WTC11 (cell line): ENCODE measurements at regions not wholly inside any gene's neighbourhood (a gene's known extent, or its start where the extent isn't known, plus 50 kb on each side); places are given as distances from the start of the nearest gene placed in this dataset.

ENCODE experiments used
- ATF1 ChIP-seq: sonication (generic); formaldehyde crosslinking; IDR thresholded peaks from 2 replicates; pipeline ENCODE4 v1.8.1; 2023; ENCODE audit warnings: mild to moderate bottlenecking, moderate library complexity, missing genetic modification reagents
- CBFB ChIP-seq: sonication (generic); formaldehyde crosslinking; IDR thresholded peaks from 2 replicates; pipeline ENCODE4 v1.8.1; 2022; ENCODE audit warnings: mild to moderate bottlenecking, low read depth, missing genetic modification reagents
- ETV6 ChIP-seq: sonication (generic); formaldehyde crosslinking; IDR thresholded peaks from 2 replicates; pipeline ENCODE4 v1.8.1; 2022; ENCODE audit warnings: mild to moderate bottlenecking, missing genetic modification reagents
- RORB ChIP-seq: fragments of 250-450 bp; sonication (Bioruptor Pico); IDR thresholded peaks from 2 replicates; pipeline ENCODE4 v1.9.0; 2021; ENCODE audit warnings: mild to moderate bottlenecking
- TP53 ChIP-seq: sonication (generic); formaldehyde crosslinking; IDR thresholded peaks from 2 replicates; pipeline ENCODE4 v1.8.1; 2023; ENCODE audit warnings: mild to moderate bottlenecking, missing genetic modification reagents
- TF ChIP-seq, protein P1 (sequence below): fragments of 200-600 bp; IDR thresholded peaks from 2 replicates; pipeline ENCODE4 v1.8.0; 2022; ENCODE audit warnings: antibody characterized with exemption
- TF ChIP-seq, protein P2 (sequence below): sonication (generic); formaldehyde crosslinking; IDR thresholded peaks from 2 replicates; pipeline ENCODE4 v1.8.1; 2022; ENCODE audit warnings: low read depth, missing genetic modification reagents, borderline replicate concordance
- TF ChIP-seq, protein P3 (sequence below): sonication (generic); formaldehyde crosslinking; IDR thresholded peaks from 2 replicates; pipeline ENCODE4 v1.8.0; 2022; ENCODE audit warnings: mild to moderate bottlenecking, missing genetic modification reagents
- TF ChIP-seq, protein P4 (sequence below): sonication (generic); formaldehyde crosslinking; IDR thresholded peaks from 2 replicates; pipeline ENCODE4 v1.8.0; 2022; ENCODE audit warnings: mild to moderate bottlenecking, missing genetic modification reagents
- TF ChIP-seq, protein P5 (sequence below): sonication (generic); formaldehyde crosslinking; IDR thresholded peaks from 2 replicates; pipeline ENCODE4 v1.8.1; 2022; ENCODE audit warnings: mild to moderate bottlenecking, missing genetic modification reagents, moderate library complexity, borderline replicate concordance
- TF ChIP-seq, protein P6 (sequence below): fragments of 250-450 bp; sonication (Bioruptor Pico); IDR thresholded peaks from 2 replicates; pipeline ENCODE4 v2.1.2; 2022; ENCODE audit warnings: mild to moderate bottlenecking, moderate library complexity

DNA sequence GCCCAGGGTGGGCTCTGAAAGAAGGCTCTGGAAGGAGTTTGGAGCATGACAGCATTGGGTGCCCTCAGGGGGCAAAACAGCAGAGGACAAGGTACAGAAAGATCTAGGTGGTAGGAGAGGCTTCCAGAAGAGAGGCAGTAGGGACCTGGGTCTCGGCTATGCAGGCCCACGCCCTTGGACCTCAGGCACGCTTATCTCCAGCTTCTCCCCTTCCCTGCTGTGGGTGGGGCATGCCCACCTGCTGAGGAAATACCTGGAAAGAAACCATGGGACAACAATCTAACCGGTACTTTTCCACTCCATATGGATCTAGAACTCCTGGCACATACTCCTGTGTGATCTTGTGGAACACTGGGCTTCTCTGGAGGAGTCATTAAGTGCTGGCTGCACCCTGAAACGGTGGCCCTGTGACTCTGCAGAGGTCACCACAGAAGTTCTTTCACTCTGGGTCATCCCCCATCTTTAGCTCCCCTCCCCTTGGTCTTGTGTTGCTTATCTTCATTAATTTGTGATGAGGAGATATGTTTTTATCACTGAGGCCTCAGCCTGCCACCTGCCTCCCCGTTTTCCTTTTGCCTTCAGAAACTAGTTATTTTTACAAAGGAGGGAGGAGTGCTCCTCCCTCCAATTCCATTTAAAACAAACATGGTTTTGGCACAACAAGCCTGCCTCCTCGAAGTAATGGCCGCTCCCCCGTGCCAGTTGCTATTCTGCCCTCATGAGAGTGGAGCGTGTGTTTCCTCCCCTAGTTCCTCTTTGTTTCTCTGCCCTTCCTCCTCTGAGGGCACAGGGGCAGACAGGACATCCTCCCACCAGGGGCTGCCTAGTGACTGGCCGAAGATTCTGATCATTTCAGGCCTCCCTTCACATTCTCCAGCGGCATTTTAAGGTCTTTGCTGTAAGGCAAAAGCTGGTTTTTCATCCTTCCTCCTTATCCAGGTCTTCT lies 78.0 kb upstream of the ATP5PO start:
- TF ChIP-seq, protein P1, sequence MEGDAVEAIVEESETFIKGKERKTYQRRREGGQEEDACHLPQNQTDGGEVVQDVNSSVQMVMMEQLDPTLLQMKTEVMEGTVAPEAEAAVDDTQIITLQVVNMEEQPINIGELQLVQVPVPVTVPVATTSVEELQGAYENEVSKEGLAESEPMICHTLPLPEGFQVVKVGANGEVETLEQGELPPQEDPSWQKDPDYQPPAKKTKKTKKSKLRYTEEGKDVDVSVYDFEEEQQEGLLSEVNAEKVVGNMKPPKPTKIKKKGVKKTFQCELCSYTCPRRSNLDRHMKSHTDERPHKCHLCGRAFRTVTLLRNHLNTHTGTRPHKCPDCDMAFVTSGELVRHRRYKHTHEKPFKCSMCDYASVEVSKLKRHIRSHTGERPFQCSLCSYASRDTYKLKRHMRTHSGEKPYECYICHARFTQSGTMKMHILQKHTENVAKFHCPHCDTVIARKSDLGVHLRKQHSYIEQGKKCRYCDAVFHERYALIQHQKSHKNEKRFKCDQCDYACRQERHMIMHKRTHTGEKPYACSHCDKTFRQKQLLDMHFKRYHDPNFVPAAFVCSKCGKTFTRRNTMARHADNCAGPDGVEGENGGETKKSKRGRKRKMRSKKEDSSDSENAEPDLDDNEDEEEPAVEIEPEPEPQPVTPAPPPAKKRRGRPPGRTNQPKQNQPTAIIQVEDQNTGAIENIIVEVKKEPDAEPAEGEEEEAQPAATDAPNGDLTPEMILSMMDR = no peak
- TF ChIP-seq CBFB (no peak), ATF1 (CRISPR knock-in tag) (no peak), ETV6 (CRISPR knock-in tag) (no peak), RORB (CRISPR knock-in tag) (no peak), TP53 (CRISPR knock-in tag) (no peak)
- TF ChIP-seq, protein P2, sequence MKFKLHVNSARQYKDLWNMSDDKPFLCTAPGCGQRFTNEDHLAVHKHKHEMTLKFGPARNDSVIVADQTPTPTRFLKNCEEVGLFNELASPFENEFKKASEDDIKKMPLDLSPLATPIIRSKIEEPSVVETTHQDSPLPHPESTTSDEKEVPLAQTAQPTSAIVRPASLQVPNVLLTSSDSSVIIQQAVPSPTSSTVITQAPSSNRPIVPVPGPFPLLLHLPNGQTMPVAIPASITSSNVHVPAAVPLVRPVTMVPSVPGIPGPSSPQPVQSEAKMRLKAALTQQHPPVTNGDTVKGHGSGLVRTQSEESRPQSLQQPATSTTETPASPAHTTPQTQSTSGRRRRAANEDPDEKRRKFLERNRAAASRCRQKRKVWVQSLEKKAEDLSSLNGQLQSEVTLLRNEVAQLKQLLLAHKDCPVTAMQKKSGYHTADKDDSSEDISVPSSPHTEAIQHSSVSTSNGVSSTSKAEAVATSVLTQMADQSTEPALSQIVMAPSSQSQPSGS = no peak
- TF ChIP-seq, protein P3, sequence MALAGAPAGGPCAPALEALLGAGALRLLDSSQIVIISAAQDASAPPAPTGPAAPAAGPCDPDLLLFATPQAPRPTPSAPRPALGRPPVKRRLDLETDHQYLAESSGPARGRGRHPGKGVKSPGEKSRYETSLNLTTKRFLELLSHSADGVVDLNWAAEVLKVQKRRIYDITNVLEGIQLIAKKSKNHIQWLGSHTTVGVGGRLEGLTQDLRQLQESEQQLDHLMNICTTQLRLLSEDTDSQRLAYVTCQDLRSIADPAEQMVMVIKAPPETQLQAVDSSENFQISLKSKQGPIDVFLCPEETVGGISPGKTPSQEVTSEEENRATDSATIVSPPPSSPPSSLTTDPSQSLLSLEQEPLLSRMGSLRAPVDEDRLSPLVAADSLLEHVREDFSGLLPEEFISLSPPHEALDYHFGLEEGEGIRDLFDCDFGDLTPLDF (CRISPR knock-in tag) = no peak
- TF ChIP-seq, protein P4, sequence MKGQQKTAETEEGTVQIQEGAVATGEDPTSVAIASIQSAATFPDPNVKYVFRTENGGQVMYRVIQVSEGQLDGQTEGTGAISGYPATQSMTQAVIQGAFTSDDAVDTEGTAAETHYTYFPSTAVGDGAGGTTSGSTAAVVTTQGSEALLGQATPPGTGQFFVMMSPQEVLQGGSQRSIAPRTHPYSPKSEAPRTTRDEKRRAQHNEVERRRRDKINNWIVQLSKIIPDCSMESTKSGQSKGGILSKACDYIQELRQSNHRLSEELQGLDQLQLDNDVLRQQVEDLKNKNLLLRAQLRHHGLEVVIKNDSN (CRISPR knock-in tag) = no peak
- TF ChIP-seq, protein P5, sequence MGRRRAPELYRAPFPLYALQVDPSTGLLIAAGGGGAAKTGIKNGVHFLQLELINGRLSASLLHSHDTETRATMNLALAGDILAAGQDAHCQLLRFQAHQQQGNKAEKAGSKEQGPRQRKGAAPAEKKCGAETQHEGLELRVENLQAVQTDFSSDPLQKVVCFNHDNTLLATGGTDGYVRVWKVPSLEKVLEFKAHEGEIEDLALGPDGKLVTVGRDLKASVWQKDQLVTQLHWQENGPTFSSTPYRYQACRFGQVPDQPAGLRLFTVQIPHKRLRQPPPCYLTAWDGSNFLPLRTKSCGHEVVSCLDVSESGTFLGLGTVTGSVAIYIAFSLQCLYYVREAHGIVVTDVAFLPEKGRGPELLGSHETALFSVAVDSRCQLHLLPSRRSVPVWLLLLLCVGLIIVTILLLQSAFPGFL (CRISPR knock-in tag) = no peak
- TF ChIP-seq, protein P6, sequence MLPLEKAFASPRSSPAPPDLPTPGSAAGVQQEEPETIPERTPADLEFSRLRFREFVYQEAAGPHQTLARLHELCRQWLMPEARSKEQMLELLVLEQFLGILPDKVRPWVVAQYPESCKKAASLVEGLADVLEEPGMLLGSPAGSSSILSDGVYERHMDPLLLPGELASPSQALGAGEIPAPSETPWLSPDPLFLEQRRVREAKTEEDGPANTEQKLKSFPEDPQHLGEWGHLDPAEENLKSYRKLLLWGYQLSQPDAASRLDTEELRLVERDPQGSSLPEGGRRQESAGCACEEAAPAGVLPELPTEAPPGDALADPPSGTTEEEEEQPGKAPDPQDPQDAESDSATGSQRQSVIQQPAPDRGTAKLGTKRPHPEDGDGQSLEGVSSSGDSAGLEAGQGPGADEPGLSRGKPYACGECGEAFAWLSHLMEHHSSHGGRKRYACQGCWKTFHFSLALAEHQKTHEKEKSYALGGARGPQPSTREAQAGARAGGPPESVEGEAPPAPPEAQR = no peak
